AG04450 (cell line): ENCODE measurements at regions not wholly inside any gene's neighbourhood (a gene's known extent, or its start where the extent isn't known, plus 50 kb on each side); places are given as distances from the start of the nearest gene placed in this dataset.

ENCODE experiments used
- CTCF ChIA-PET: fragments of 300-600, 350-600 bp; formaldehyde crosslinking; extraction: SDS; loops from one replicate; lab custom pipeline; 2022; ENCODE audit warnings: antibody characterized with exemption, inconsistent platforms; lab: Charles Lee
- POLR2A ChIA-PET: fragments of 350-600 bp; formaldehyde crosslinking; extraction: SDS; loops from one replicate; lab custom pipeline; 2021; ENCODE audit warnings: antibody characterized with exemption, inconsistent platforms; lab: Yijun Ruan, JAX
- DNase-seq: peaks from one replicate; pipeline ENCODE4 v3.0.0-alpha.2; 2011; ENCODE audit warnings: low read depth, low spot score
- H3K27ac ChIP-seq: one replicate; pipeline ENCODE4 v1.5.1; 2012; ENCODE audit warnings: low read depth, low read length, control low read depth
- H3K27me3 ChIP-seq: one replicate; pipeline ENCODE4 v1.6.0; 2012; ENCODE audit warnings: low read length; ENCODE audit not compliant: control insufficient read depth, insufficient read depth
- H3K4me3 ChIP-seq: 2 replicates; pipeline ENCODE4 v1.5.1; 2011; ENCODE audit warnings: mild to moderate bottlenecking, low read depth, low read length, control low read depth
- H3K9me3 ChIP-seq: 2 replicates; pipeline ENCODE4 v1.5.1; 2012; ENCODE audit warnings: low read length; ENCODE audit not compliant: control insufficient read depth, insufficient read depth
- TF ChIP-seq, protein P1 (sequence below): IDR thresholded peaks from 2 replicates; pipeline ENCODE4 v1.5.1; 2011; ENCODE audit warnings: low read depth, low read length, control low read depth, inconsistent platforms

DNA sequence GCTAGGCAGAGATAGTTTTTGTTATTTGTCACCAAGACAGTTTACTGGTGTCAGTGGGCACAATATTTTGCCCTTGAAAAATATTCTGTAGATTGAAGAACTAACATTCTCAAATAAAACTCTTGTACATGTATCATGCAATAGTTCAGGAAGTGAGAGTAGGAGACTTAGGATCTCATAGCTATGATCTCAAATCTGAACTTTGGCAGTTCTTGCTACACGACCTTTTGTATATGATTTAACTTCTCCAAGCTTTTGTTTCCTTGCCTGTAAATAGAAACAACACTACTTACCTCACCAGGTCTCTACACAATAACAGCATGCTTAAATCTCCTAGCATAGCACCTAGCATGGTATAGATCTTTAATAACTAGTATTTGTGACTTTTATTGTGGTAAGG is 219.9 kb downstream of the ICOS start:
- no peak for DNase-seq
- TF ChIP-seq, protein P1, sequence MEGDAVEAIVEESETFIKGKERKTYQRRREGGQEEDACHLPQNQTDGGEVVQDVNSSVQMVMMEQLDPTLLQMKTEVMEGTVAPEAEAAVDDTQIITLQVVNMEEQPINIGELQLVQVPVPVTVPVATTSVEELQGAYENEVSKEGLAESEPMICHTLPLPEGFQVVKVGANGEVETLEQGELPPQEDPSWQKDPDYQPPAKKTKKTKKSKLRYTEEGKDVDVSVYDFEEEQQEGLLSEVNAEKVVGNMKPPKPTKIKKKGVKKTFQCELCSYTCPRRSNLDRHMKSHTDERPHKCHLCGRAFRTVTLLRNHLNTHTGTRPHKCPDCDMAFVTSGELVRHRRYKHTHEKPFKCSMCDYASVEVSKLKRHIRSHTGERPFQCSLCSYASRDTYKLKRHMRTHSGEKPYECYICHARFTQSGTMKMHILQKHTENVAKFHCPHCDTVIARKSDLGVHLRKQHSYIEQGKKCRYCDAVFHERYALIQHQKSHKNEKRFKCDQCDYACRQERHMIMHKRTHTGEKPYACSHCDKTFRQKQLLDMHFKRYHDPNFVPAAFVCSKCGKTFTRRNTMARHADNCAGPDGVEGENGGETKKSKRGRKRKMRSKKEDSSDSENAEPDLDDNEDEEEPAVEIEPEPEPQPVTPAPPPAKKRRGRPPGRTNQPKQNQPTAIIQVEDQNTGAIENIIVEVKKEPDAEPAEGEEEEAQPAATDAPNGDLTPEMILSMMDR: no peak
- Histone ChIP-seq H3K9me3 (no peaks in the 10 kb centered on the region), H3K27me3 (no peaks in the 10 kb centered on the region), H3K4me3 (no peak overlapping the region), H3K27ac (no peak overlapping the region)
- CTCF ChIA-PET: no interaction called here
- POLR2A ChIA-PET: no interaction called here

DNA sequence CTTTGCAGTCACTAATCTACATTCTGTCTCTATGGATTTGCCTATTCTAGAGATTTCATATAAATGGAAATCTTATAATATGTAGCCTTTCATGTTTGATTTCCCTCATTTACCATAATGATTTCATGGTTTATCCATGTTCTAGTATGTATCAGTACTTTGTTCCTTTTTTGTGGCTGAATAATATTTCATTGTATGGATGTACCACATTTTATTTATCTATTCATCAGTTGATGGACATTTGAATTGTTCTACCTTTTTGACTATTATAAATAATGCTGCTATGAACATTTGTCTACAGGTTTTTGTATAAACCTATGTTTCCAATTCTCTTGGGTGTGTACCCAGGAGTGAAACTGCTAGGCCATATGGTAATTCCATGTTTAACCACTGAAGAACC is 221.1 kb downstream of the ICOS start:
- H3K9me3 ChIP-seq: no peaks in the 10 kb centered on the region

DNA sequence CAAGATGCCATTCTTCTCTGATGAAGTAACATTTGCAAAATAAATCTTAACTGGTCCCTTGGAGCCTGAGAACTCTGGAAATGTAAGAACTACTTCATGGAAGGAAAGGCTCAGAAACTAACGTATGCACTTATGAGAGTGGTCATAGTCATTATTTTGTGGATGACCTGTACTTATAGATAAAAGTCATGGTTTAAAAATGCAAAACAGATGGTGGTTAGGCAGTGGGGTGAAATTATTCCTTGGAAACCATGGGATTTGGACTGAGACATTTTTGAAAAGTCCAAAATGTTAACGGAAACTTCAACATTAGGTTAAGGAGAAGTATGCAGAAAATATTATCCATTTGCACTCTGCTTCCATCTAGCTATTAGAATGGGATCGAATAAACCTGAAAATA is 223.0 kb downstream of the ICOS start:
- no peak for DNase-seq
- ChIA-PET CTCF (interaction anchor here (0.9 to 2.7 kb wide), 3 partner anchors 9 to 1789 kb away, joined by 3 to 13 read pairs (median 3); no protein-coding TSS in a partner anchor), POLR2A (no interaction called here)

More for the DNA sequence above, 221.1 kb downstream of the ICOS start:
- ChIA-PET POLR2A (no interaction called here), CTCF (no interaction called here)
- Histone ChIP-seq H3K27me3 (no peaks in the 10 kb centered on the region), H3K27ac (no peak overlapping the region), H3K4me3 (no peak overlapping the region)
- TF ChIP-seq, protein P1: no peak
- no peak for DNase-seq

DNA sequence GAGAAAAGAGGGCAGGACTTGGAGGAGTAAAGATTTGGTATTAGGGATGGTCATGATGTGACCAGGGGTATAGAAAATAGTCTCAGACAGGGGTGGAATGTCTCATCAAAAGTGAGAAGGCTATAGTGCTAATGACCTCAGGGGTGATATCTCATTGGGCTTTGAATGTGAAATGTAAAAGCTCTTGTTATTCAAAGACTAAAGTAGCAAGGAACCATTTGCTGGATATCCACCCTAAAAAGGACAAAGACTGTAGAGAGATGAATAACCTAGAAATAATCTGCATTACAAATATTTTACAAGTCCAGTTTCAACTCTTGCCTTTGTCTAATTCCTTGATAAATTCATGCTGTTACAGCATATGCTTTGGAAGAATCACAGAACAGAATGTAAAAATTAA is 224.4 kb downstream of the ICOS start:
- TF ChIP-seq, protein P1: no peak
- ChIA-PET CTCF (interaction anchor here (2.7 kb wide), 1 partner anchor 16 kb away, joined by 13 read pairs; no protein-coding TSS in a partner anchor), POLR2A (no interaction called here)
- H3K9me3 ChIP-seq: no peaks in the 10 kb centered on the region
- no peak overlapping the region for H3K27ac ChIP-seq
- H3K4me3 ChIP-seq: no peak overlapping the region
- no peak for DNase-seq
- H3K27me3 ChIP-seq: no peaks in the 10 kb centered on the region

More for the DNA sequence above, 223.0 kb downstream of the ICOS start:
- no peaks in the 10 kb centered on the region for H3K9me3 ChIP-seq
- TF ChIP-seq, protein P1: no peak
- no peak overlapping the region for H3K27ac ChIP-seq
- no peak overlapping the region for H3K4me3 ChIP-seq
- H3K27me3 ChIP-seq: no peaks in the 10 kb centered on the region

DNA sequence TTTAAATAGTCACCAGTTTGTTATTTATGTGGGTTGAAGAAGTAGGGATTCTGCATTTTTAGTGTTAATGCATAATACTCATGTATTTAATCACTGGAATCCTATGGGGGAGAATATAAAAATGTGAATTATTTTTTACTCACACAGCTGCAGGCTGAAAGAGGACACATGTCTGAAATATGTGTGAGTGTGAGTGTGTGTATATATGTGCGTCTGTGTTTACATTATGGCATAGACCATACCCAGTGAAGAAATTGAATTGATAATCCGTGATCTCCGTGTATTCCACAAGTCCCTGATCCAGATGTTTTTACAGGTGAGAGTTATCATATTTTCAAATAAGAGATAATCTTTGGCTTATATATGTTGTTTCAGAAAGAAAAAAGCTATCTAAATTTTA is 225.3 kb downstream of the ICOS start:
- POLR2A ChIA-PET: no interaction called here
- Histone ChIP-seq H3K27ac (no peak overlapping the region), H3K4me3 (no peak overlapping the region), H3K9me3 (no peaks in the 10 kb centered on the region), H3K27me3 (no peaks in the 10 kb centered on the region)
- TF ChIP-seq, protein P1: no peak
- DNase-seq: no peak
- CTCF ChIA-PET: interaction anchor here (2.3 kb wide), 1 partner anchor 17 kb away, joined by 10 read pairs; no protein-coding TSS in a partner anchor
